Esophagus muscularis mucosa (tissue), 3 donors: ENCODE measurements at regions not wholly inside any gene's neighbourhood (a gene's known extent, or its start where the extent isn't known, plus 50 kb on each side); places are given as distances from the start of the nearest gene placed in this dataset.

Source experiments
- CTCF ChIP-seq, 3 experiments: fragments of 200-600 bp in 2 of 3; fragments of 450-650 bp in 1 of 3; sonication (generic) in 2 of 3; IDR thresholded peaks; one replicate each; pipeline ENCODE4 v1.5.1; 2017 to 2019; ENCODE audit warnings: antibody characterized with exemption in 3 of 3, mild to moderate bottlenecking in 2 of 3, moderate library complexity in 1 of 3
- POLR2AphosphoS5 ChIP-seq, 2 donors: sonication (generic); formaldehyde crosslinking; IDR thresholded peaks; one replicate each; pipeline ENCODE4 v1.6.1; 2017; ENCODE audit warnings: antibody characterized with exemption in 2 of 2

GRCh38 chr1:218991089-218991488, 182.6 kb upstream of the LYPLAL1 start:
- TF ChIP-seq CTCF (IDR thresholded peaks at IDR 0.05), result no peak
- TF ChIP-seq POLR2AphosphoS5 (IDR thresholded peaks at IDR 0.05), result no peak
